ENCODE measurements at regions not wholly inside any gene's neighbourhood (a gene's known extent, or its start where the extent isn't known, plus 50 kb on each side); places are given as distances from the start of the nearest gene placed in this dataset.

DNA sequence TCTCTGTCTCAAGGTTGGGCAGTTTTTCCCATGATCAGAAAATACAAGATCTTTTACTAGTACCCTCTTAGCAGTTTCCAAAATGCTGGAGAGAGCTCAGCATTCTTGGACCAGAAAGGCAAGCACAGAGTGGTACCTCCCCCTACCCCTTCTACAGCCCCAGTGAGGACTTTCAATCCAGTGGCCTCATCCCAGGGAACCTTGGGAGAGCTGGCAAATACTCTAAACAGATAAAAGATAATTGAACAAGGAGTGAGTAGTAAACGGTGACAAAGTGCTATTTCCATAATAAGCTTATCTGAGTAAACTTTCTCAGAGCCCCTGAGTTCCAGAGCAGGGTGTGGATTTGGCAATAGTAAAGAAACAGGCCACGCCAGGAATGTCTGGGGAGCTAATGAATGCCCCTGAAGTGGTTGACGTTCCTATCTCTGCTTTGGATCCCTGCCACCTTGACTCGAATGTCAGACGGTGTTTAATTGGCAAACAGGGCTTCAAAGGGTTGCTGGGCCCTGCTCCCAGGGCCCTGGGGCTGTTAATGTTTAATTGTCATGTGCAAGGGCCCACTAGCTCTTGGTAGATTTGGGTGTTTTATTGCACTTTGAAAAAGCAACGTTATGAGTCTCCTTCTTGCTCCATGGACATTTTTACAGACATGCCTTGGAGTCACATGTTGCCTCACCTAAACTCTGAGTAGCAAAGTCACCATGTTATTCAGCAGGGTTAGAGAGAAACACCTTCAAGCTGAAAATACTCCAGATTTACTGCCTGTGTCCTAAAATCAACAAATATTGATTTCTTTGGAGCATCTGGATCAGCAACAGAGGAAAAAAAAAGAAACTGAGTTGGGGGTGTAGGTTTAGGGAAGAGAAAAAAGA lies 239.9 kb downstream of the CYRIA start:
- Histone ChIP-seq H3K4me3 (ENCODE audit: low read depth in 1 of 3, low read length in 3 of 3) (no peak overlapping the region), H3K4me1 (ENCODE audit: control insufficient read depth in 4 of 4, insufficient read depth in 4 of 4, low read length in 3 of 4) (peaks cover 0 to 12% (median 5%) of the 10 kb centered on the region in 4 donors), H3K9me3 (ENCODE audit: control insufficient read depth in 4 of 4, low read length in 3 of 4) (no peaks in the 10 kb centered on the region), H3K9ac (ENCODE audit: low read depth in 1 of 2, low read length in 2 of 2) (no peak overlapping the region), H3K27ac (ENCODE audit: low read depth in 1 of 2, low read length in 2 of 2) (no peak overlapping the region), H3K27me3 (ENCODE audit: control insufficient read depth in 4 of 4, insufficient read depth in 4 of 4, low read length in 3 of 4) (no peaks in the 10 kb centered on the region), H3K36me3 (ENCODE audit: control insufficient read depth in 4 of 4, insufficient read depth in 3 of 4, low read depth in 1 of 4, low read length in 3 of 4) (no peaks in the 10 kb centered on the region)
- peak; percentile 41 for DNase-seq (ENCODE audit: low spot score)
- WGBS, result 13% methylated on average over 6 of the region's 6 CpGs
- TF ChIP-seq EGR1 (IDR thresholded peaks at IDR 0.05; ENCODE audit: low read depth in 2 of 2), result peak in 1 of 2 donors; percentile 11
- TF ChIP-seq, protein P1, sequence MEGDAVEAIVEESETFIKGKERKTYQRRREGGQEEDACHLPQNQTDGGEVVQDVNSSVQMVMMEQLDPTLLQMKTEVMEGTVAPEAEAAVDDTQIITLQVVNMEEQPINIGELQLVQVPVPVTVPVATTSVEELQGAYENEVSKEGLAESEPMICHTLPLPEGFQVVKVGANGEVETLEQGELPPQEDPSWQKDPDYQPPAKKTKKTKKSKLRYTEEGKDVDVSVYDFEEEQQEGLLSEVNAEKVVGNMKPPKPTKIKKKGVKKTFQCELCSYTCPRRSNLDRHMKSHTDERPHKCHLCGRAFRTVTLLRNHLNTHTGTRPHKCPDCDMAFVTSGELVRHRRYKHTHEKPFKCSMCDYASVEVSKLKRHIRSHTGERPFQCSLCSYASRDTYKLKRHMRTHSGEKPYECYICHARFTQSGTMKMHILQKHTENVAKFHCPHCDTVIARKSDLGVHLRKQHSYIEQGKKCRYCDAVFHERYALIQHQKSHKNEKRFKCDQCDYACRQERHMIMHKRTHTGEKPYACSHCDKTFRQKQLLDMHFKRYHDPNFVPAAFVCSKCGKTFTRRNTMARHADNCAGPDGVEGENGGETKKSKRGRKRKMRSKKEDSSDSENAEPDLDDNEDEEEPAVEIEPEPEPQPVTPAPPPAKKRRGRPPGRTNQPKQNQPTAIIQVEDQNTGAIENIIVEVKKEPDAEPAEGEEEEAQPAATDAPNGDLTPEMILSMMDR (IDR thresholded peaks at IDR 0.05; ENCODE audit: low read depth, low read length, missing input control), result no peak
- peak; percentile 48 for TF ChIP-seq FOXA2 (IDR thresholded peaks at IDR 0.05)
- TF ChIP-seq YY1 (IDR thresholded peaks at IDR 0.05), result peak; percentile 53
- peak in 1 of 2 donors; percentile 46 for TF ChIP-seq RAD21 (IDR thresholded peaks at IDR 0.05)
- peak; percentile 32 to 78 for TF ChIP-seq RXRA (IDR thresholded peaks at IDR 0.05)
- TF ChIP-seq TAF1 (conservative IDR thresholded peaks at IDR 0.05), result no peak
- TF ChIP-seq GABPA (IDR thresholded peaks at IDR 0.05 in 1 of 2, conservative IDR thresholded peaks at IDR 0.05 in 1 of 2), result no peak
- peak; percentile 53 to 71 for TF ChIP-seq HNF4A (conservative IDR thresholded peaks at IDR 0.05)
- TF ChIP-seq SP1 (IDR thresholded peaks at IDR 0.05), result peak; percentile 74
- no peak for TF ChIP-seq NR2F2 (IDR thresholded peaks at IDR 0.05)
- TF ChIP-seq, protein P2, sequence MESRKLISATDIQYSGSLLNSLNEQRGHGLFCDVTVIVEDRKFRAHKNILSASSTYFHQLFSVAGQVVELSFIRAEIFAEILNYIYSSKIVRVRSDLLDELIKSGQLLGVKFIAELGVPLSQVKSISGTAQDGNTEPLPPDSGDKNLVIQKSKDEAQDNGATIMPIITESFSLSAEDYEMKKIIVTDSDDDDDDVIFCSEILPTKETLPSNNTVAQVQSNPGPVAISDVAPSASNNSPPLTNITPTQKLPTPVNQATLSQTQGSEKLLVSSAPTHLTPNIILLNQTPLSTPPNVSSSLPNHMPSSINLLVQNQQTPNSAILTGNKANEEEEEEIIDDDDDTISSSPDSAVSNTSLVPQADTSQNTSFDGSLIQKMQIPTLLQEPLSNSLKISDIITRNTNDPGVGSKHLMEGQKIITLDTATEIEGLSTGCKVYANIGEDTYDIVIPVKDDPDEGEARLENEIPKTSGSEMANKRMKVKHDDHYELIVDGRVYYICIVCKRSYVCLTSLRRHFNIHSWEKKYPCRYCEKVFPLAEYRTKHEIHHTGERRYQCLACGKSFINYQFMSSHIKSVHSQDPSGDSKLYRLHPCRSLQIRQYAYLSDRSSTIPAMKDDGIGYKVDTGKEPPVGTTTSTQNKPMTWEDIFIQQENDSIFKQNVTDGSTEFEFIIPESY (IDR thresholded peaks at IDR 0.05), result no peak
- TF ChIP-seq MAX (IDR thresholded peaks at IDR 0.05), result peak; percentile 50
- TF ChIP-seq ATF3 (IDR thresholded peaks at IDR 0.05), result peak; percentile 22
- TF ChIP-seq JUND (IDR thresholded peaks at IDR 0.05), result peak in 1 of 2 donors; percentile 70
- no peak for TF ChIP-seq FOXA1 (IDR thresholded peaks at IDR 0.05)
- TF ChIP-seq, protein P3, sequence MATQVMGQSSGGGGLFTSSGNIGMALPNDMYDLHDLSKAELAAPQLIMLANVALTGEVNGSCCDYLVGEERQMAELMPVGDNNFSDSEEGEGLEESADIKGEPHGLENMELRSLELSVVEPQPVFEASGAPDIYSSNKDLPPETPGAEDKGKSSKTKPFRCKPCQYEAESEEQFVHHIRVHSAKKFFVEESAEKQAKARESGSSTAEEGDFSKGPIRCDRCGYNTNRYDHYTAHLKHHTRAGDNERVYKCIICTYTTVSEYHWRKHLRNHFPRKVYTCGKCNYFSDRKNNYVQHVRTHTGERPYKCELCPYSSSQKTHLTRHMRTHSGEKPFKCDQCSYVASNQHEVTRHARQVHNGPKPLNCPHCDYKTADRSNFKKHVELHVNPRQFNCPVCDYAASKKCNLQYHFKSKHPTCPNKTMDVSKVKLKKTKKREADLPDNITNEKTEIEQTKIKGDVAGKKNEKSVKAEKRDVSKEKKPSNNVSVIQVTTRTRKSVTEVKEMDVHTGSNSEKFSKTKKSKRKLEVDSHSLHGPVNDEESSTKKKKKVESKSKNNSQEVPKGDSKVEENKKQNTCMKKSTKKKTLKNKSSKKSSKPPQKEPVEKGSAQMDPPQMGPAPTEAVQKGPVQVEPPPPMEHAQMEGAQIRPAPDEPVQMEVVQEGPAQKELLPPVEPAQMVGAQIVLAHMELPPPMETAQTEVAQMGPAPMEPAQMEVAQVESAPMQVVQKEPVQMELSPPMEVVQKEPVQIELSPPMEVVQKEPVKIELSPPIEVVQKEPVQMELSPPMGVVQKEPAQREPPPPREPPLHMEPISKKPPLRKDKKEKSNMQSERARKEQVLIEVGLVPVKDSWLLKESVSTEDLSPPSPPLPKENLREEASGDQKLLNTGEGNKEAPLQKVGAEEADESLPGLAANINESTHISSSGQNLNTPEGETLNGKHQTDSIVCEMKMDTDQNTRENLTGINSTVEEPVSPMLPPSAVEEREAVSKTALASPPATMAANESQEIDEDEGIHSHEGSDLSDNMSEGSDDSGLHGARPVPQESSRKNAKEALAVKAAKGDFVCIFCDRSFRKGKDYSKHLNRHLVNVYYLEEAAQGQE (IDR thresholded peaks at IDR 0.05), result peak; percentile 52
- TF ChIP-seq HNF4G (IDR thresholded peaks at IDR 0.05), result no peak
